ENCODE measurements at regions not wholly inside any gene's neighbourhood (a gene's known extent, or its start where the extent isn't known, plus 50 kb on each side); places are given as distances from the start of the nearest gene placed in this dataset.

DNA sequence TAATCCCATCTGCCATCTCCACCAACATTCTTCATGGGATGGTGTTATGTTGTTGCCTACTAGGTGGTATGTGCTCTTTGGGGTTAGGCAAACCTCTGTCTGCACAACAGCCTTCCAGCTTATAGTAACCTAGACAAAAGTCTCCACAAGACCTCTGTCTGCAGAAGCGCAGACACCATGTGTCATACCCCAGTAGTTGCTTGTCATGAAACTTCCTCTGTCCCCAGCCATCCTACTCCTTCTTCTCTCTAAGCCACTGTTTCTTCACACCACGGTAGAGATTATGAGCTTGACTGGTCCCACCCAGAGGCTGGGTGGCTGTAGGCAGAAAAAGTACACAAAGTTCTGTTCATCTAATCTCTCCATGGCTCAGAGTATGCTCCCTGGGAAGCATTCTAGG, 100.3 kb downstream of the MAF start:
- Histone ChIP-seq H3K4me3 (ENCODE audit: low read depth in 1 of 3, low read length in 3 of 3) (no peak overlapping the region), H3K9ac (ENCODE audit: low read depth in 1 of 2, low read length in 2 of 2) (no peak overlapping the region), H3K4me1 (ENCODE audit: control insufficient read depth in 4 of 4, insufficient read depth in 4 of 4, low read length in 3 of 4) (no peaks in the 10 kb centered on the region), H3K9me3 (ENCODE audit: control insufficient read depth in 4 of 4, low read length in 3 of 4) (no peaks in the 10 kb centered on the region), H3K36me3 (ENCODE audit: control insufficient read depth in 4 of 4, insufficient read depth in 3 of 4, low read depth in 1 of 4, low read length in 3 of 4) (no peaks in the 10 kb centered on the region), H3K27ac (ENCODE audit: low read depth in 1 of 2, low read length in 2 of 2) (no peak overlapping the region), H3K27me3 (ENCODE audit: control insufficient read depth in 4 of 4, insufficient read depth in 4 of 4, low read length in 3 of 4) (no peaks in the 10 kb centered on the region)
- WGBS, result 75% methylated on average over 2 of the region's 2 CpGs
- TF ChIP-seq, protein P1, sequence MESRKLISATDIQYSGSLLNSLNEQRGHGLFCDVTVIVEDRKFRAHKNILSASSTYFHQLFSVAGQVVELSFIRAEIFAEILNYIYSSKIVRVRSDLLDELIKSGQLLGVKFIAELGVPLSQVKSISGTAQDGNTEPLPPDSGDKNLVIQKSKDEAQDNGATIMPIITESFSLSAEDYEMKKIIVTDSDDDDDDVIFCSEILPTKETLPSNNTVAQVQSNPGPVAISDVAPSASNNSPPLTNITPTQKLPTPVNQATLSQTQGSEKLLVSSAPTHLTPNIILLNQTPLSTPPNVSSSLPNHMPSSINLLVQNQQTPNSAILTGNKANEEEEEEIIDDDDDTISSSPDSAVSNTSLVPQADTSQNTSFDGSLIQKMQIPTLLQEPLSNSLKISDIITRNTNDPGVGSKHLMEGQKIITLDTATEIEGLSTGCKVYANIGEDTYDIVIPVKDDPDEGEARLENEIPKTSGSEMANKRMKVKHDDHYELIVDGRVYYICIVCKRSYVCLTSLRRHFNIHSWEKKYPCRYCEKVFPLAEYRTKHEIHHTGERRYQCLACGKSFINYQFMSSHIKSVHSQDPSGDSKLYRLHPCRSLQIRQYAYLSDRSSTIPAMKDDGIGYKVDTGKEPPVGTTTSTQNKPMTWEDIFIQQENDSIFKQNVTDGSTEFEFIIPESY (IDR thresholded peaks at IDR 0.05), result no peak
- TF ChIP-seq FOXA2 (IDR thresholded peaks at IDR 0.05) (no peak), EGR1 (IDR thresholded peaks at IDR 0.05; ENCODE audit: low read depth in 2 of 2) (no peak), JUND (IDR thresholded peaks at IDR 0.05) (no peak), TAF1 (conservative IDR thresholded peaks at IDR 0.05) (no peak)
- TF ChIP-seq, protein P2, sequence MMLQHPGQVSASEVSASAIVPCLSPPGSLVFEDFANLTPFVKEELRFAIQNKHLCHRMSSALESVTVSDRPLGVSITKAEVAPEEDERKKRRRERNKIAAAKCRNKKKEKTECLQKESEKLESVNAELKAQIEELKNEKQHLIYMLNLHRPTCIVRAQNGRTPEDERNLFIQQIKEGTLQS (IDR thresholded peaks at IDR 0.05), result no peak
- DNase-seq (ENCODE audit: low spot score), result no peak

DNA sequence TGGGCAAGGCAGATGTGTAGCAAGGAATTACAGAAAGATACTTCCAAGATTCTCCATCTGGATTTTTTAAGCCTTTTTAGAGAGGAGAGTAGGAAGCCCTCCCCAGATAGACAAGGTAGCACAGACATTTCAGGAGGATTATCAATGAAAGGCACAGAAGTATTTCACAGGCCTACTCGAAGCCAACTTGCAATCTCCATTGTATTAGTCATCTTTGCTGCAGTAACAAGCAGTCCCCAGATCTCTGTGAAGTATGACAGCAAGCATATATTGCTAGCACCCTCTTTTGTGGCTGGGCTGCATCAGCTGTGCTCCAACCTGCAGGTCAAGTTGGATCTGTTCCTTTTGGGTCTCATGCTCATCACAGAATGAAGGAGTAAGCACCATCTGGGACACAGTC, 101.6 kb downstream of the MAF start:
- DNase-seq (ENCODE audit: low spot score), result no peak
- WGBS, result 82% methylated on average over 1 of the region's 1 CpG
- Histone ChIP-seq H3K36me3 (ENCODE audit: control insufficient read depth in 4 of 4, insufficient read depth in 3 of 4, low read depth in 1 of 4, low read length in 3 of 4) (no peaks in the 10 kb centered on the region), H3K27ac (ENCODE audit: low read depth in 1 of 2, low read length in 2 of 2) (no peak overlapping the region), H3K4me1 (ENCODE audit: control insufficient read depth in 4 of 4, insufficient read depth in 4 of 4, low read length in 3 of 4) (no peaks in the 10 kb centered on the region), H3K4me3 (ENCODE audit: low read depth in 1 of 3, low read length in 3 of 3) (no peak overlapping the region), H3K27me3 (ENCODE audit: control insufficient read depth in 4 of 4, insufficient read depth in 4 of 4, low read length in 3 of 4) (no peaks in the 10 kb centered on the region), H3K9me3 (ENCODE audit: control insufficient read depth in 4 of 4, low read length in 3 of 4) (no peaks in the 10 kb centered on the region), H3K9ac (ENCODE audit: low read depth in 1 of 2, low read length in 2 of 2) (no peak overlapping the region)
- TF ChIP-seq TAF1 (conservative IDR thresholded peaks at IDR 0.05) (no peak), FOXA1 (IDR thresholded peaks at IDR 0.05) (no peak), EGR1 (IDR thresholded peaks at IDR 0.05; ENCODE audit: low read depth in 2 of 2) (no peak), RXRA (IDR thresholded peaks at IDR 0.05) (no peak), HNF4A (conservative IDR thresholded peaks at IDR 0.05) (no peak), SP1 (IDR thresholded peaks at IDR 0.05) (no peak), RAD21 (IDR thresholded peaks at IDR 0.05) (no peak), GABPA (IDR thresholded peaks at IDR 0.05 in 1 of 2, conservative IDR thresholded peaks at IDR 0.05 in 1 of 2) (no peak), HNF4G (IDR thresholded peaks at IDR 0.05) (no peak), FOXA2 (IDR thresholded peaks at IDR 0.05) (no peak)
- TF ChIP-seq, protein P3, sequence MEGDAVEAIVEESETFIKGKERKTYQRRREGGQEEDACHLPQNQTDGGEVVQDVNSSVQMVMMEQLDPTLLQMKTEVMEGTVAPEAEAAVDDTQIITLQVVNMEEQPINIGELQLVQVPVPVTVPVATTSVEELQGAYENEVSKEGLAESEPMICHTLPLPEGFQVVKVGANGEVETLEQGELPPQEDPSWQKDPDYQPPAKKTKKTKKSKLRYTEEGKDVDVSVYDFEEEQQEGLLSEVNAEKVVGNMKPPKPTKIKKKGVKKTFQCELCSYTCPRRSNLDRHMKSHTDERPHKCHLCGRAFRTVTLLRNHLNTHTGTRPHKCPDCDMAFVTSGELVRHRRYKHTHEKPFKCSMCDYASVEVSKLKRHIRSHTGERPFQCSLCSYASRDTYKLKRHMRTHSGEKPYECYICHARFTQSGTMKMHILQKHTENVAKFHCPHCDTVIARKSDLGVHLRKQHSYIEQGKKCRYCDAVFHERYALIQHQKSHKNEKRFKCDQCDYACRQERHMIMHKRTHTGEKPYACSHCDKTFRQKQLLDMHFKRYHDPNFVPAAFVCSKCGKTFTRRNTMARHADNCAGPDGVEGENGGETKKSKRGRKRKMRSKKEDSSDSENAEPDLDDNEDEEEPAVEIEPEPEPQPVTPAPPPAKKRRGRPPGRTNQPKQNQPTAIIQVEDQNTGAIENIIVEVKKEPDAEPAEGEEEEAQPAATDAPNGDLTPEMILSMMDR (IDR thresholded peaks at IDR 0.05; ENCODE audit: low read depth, low read length, missing input control), result no peak
- TF ChIP-seq, protein P4, sequence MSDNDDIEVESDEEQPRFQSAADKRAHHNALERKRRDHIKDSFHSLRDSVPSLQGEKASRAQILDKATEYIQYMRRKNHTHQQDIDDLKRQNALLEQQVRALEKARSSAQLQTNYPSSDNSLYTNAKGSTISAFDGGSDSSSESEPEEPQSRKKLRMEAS (IDR thresholded peaks at IDR 0.05), result no peak
- TF ChIP-seq, protein P1 (IDR thresholded peaks at IDR 0.05), result no peak
